ENCODE measurements at regions not wholly inside any gene's neighbourhood (a gene's known extent, or its start where the extent isn't known, plus 50 kb on each side); places are given as distances from the start of the nearest gene placed in this dataset.

DNA sequence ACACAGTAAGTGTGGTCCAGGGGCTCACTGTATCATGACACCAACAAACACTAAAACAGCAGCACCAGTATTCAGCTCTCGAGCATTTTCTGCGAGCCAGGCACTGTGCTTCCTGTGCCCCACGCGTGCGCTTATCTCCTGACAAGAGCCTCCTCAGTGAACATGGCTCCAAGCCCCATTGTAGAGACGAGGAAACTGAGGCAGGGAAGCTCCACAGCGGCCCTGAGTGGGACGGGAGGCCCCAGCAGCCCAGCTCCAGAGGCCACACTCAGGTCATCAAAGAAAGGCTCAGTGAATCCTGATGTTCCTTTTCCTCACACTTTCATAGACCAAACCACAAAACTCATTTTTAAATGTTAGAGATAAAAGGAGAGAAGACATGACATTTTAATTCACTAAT, 113.1 kb downstream of the TPRA1 start:
- 77% methylated on average over 8 of the region's 8 CpGs; no CpG with 5 or more reads in 1 of the 2 donors for WGBS, 2 donors (ENCODE audit: low coverage in 1 of 2)
- no peak for DNase-seq
- no peaks in the 10 kb centered on the region for H3K36me3 ChIP-seq
- intact Hi-C loops (cut with DNase I; ENCODE audit: low total_unique reads): no loop called here
- no peak overlapping the region for H3K4me3 ChIP-seq
- no peaks in the 10 kb centered on the region for H3K4me1 ChIP-seq
- no peaks in the 10 kb centered on the region for H3K9me3 ChIP-seq
- no peaks in the 10 kb centered on the region for H3K27me3 ChIP-seq
- in situ Hi-C loops (cut with MboI; ENCODE audit: low pct_ligation_motif_present in 1 of 4, low pct_unique_long_range_greater_than_20kb in 1 of 4, low sequenced_read_pairs in 3 of 4): no loop called here
- no peak overlapping the region for H3K27ac ChIP-seq
- no peak for TF ChIP-seq POLR2AphosphoS5 (IDR thresholded peaks at IDR 0.05)
- TF ChIP-seq EP300 (IDR thresholded peaks at IDR 0.05; ENCODE audit: low read depth): no peak
- TF ChIP-seq POLR2A (IDR thresholded peaks at IDR 0.05): no peak
- TF ChIP-seq, protein P1, sequence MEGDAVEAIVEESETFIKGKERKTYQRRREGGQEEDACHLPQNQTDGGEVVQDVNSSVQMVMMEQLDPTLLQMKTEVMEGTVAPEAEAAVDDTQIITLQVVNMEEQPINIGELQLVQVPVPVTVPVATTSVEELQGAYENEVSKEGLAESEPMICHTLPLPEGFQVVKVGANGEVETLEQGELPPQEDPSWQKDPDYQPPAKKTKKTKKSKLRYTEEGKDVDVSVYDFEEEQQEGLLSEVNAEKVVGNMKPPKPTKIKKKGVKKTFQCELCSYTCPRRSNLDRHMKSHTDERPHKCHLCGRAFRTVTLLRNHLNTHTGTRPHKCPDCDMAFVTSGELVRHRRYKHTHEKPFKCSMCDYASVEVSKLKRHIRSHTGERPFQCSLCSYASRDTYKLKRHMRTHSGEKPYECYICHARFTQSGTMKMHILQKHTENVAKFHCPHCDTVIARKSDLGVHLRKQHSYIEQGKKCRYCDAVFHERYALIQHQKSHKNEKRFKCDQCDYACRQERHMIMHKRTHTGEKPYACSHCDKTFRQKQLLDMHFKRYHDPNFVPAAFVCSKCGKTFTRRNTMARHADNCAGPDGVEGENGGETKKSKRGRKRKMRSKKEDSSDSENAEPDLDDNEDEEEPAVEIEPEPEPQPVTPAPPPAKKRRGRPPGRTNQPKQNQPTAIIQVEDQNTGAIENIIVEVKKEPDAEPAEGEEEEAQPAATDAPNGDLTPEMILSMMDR (IDR thresholded peaks at IDR 0.05): no peak

DNA sequence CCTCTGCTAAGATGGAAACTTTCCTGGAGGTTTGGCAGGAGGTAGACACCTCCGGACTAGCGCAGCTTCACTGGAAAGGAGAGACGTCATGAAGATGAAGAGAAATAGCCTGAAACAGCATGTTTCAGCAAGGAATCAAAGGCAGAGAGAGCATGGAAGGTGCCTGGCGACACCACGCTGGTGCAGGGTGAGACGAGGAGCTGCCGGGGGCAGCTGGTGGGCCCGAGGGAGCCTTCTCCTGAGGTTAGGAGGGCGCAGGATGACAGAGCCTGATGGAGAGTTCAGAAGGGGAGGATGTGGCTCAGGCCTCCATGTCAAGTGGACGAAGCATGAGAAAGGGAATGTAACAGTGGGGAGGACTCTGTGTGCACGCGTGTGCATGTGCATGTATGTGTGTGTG, 113.6 kb downstream of the TPRA1 start:
- Histone ChIP-seq H3K36me3 (no peaks in the 10 kb centered on the region), H3K4me1 (no peaks in the 10 kb centered on the region), H3K27me3 (no peaks in the 10 kb centered on the region), H3K27ac (no peak overlapping the region), H3K9me3 (no peaks in the 10 kb centered on the region), H3K4me3 (no peak overlapping the region)
- TF ChIP-seq POLR2AphosphoS5 (IDR thresholded peaks at IDR 0.05) (no peak), EP300 (IDR thresholded peaks at IDR 0.05; ENCODE audit: low read depth) (no peak), POLR2A (IDR thresholded peaks at IDR 0.05) (no peak)
- TF ChIP-seq, protein P1 (IDR thresholded peaks at IDR 0.05): no peak
- intact Hi-C loops (cut with DNase I; ENCODE audit: low total_unique reads) (no loop called here), in situ Hi-C loops (cut with MboI; ENCODE audit: low pct_ligation_motif_present in 1 of 4, low pct_unique_long_range_greater_than_20kb in 1 of 4, low sequenced_read_pairs in 3 of 4) (no loop called here)
- DNase-seq: no peak
- WGBS, 2 donors (ENCODE audit: low coverage in 1 of 2): 83 to 93% methylated on average over 2 to 12 of the region's 12 CpGs

DNA sequence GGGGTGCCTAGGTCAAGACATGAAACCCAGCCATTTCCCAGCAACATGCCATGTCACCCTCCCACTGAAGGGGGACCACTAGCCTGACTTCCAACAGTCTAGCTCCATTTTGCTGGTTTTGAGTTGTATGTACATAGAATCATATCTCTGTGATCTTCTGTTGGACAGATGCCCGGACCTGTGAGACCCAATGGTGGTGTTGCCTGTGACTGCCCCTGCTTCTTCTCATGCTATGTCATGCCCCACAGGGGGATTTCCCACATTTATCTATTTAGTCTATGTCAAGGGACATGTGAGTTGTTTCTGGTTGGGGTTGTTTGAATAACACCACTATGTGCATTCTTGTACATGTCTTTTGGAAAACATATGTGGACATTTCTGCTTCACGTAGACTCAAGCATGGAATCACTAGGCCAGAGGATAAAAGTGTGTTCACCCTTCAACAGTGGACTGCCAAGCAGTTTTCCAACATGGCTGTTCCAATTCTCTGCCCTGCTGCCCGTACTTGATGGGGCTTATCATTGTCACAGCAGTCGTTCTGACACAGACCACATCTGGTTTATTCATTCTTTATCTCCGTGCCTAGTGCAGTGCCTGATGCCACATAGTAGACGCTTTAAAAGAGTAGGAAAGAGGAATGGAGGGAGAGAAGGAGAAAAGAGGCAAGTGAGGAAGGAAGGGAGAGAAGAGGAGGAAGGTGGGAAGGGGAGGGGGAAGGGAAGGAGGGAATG, 114.4 kb downstream of the TPRA1 start:
- TF ChIP-seq POLR2AphosphoS5 (IDR thresholded peaks at IDR 0.05) (no peak), POLR2A (IDR thresholded peaks at IDR 0.05) (no peak), EP300 (IDR thresholded peaks at IDR 0.05; ENCODE audit: low read depth) (no peak)
- TF ChIP-seq, protein P1 (IDR thresholded peaks at IDR 0.05): no peak
- no peaks in the 10 kb centered on the region for H3K27me3 ChIP-seq
- WGBS, 2 donors (ENCODE audit: low coverage in 1 of 2): 71 to 88% methylated on average over 5 to 6 of the region's 6 CpGs
- DNase-seq: no peak
- intact Hi-C loops (cut with DNase I; ENCODE audit: low total_unique reads): no loop called here
- no peaks in the 10 kb centered on the region for H3K36me3 ChIP-seq
- in situ Hi-C loops (cut with MboI; ENCODE audit: low pct_ligation_motif_present in 1 of 4, low pct_unique_long_range_greater_than_20kb in 1 of 4, low sequenced_read_pairs in 3 of 4): no loop called here
- no peaks in the 10 kb centered on the region for H3K9me3 ChIP-seq
- no peaks in the 10 kb centered on the region for H3K4me1 ChIP-seq
- H3K27ac ChIP-seq: no peak overlapping the region
- H3K4me3 ChIP-seq: no peak overlapping the region

DNA sequence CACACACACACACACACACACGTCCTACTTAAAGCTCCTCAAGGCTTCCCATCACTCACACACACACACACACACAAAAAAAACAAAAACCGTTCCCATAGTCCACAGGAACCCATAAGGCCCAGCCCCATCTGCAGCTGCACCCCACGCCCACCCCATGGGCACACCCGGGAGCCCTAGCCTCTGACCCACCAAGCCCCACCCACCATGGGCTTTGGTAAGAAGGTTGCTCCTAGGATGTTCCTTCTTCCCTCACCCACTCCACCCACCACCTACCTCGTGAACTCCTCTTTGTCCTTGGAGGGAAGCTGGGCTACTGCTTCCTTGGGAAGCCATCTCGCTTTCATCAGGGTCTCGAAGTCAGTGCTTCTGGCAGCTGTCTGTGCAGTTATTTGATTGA, 115.1 kb downstream of the TPRA1 start:
- no peaks in the 10 kb centered on the region for H3K27me3 ChIP-seq
- in situ Hi-C loops (cut with MboI; ENCODE audit: low pct_ligation_motif_present in 1 of 4, low pct_unique_long_range_greater_than_20kb in 1 of 4, low sequenced_read_pairs in 3 of 4): no loop called here
- H3K9me3 ChIP-seq: no peaks in the 10 kb centered on the region
- TF ChIP-seq, protein P1 (IDR thresholded peaks at IDR 0.05): no peak
- no peak for TF ChIP-seq POLR2AphosphoS5 (IDR thresholded peaks at IDR 0.05)
- TF ChIP-seq POLR2A (IDR thresholded peaks at IDR 0.05): no peak
- no peak for TF ChIP-seq EP300 (IDR thresholded peaks at IDR 0.05; ENCODE audit: low read depth)
- no peak overlapping the region for H3K27ac ChIP-seq
- intact Hi-C loops (cut with DNase I; ENCODE audit: low total_unique reads): no loop called here
- no peak overlapping the region for H3K4me3 ChIP-seq
- no peak for DNase-seq
- H3K4me1 ChIP-seq: no peaks in the 10 kb centered on the region
- no peaks in the 10 kb centered on the region for H3K36me3 ChIP-seq
- 50 to 63% methylated on average over 1 to 7 of the region's 7 CpGs for WGBS, 2 donors (ENCODE audit: low coverage in 1 of 2)
